ENCODE measurements at regions not wholly inside any gene's neighbourhood (a gene's known extent, or its start where the extent isn't known, plus 50 kb on each side); places are given as distances from the start of the nearest gene placed in this dataset.

DNA sequence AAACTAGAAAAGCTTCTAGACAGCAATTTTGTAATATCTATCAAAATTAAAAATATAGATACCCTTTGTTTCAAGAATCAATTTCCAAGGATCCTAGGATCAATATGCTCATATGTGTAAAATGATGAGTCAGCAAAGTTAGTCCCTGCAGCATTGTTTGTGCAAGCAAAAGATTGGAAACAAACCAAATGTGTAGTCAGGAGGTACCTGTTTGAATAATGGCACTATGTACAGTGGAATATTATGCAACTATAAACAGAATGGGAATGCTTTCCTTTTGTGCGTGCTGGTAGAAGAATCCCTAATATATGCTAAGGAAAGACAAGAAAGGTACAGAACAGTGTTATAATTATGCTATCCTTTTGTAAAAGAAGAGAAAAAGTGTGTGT, 58.5 kb upstream of the PJA2 start:
- TF ChIP-seq, protein P1, sequence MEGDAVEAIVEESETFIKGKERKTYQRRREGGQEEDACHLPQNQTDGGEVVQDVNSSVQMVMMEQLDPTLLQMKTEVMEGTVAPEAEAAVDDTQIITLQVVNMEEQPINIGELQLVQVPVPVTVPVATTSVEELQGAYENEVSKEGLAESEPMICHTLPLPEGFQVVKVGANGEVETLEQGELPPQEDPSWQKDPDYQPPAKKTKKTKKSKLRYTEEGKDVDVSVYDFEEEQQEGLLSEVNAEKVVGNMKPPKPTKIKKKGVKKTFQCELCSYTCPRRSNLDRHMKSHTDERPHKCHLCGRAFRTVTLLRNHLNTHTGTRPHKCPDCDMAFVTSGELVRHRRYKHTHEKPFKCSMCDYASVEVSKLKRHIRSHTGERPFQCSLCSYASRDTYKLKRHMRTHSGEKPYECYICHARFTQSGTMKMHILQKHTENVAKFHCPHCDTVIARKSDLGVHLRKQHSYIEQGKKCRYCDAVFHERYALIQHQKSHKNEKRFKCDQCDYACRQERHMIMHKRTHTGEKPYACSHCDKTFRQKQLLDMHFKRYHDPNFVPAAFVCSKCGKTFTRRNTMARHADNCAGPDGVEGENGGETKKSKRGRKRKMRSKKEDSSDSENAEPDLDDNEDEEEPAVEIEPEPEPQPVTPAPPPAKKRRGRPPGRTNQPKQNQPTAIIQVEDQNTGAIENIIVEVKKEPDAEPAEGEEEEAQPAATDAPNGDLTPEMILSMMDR (IDR thresholded peaks at IDR 0.05; ENCODE audit: borderline replicate concordance, extremely low read depth, low read length, poor library complexity, severe bottlenecking), result no peak
- TF ChIP-seq EZH2 (IDR thresholded peaks at IDR 0.05; ENCODE audit: borderline replicate concordance, low read depth, low read length, severe bottlenecking), result no peak

Measured in DND-41 (cell line).